ENCODE measurements at regions not wholly inside any gene's neighbourhood (a gene's known extent, or its start where the extent isn't known, plus 50 kb on each side); places are given as distances from the start of the nearest gene placed in this dataset.

DNA sequence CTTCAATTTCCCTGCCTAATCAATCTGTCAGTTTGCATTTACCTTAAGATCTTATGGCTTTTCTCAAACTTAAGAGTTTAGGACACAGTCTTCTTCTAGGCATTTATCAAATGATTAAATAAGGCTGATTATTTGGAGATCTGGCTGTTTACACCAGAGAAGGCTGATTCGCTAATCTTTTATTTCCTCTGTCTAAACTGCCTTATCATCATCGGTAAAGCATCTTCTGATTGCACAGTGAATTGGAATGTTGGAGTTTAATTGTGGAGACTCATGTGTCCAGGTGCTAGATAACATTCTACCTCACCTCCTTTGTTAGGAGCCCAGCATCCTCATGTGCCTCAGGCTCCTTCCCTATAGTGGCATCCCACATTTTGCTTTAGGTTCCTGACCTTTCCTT, 100.3 kb upstream of the DDIT4L start:
- no peak overlapping the region for H3K18ac ChIP-seq (ENCODE audit: insufficient read length, low read depth, low read length)
- no peak for TF ChIP-seq CTCF (conservative IDR thresholded peaks at IDR 0.05)
- H3K9me3 ChIP-seq (ENCODE audit: control insufficient read depth, low read depth, low read length): no peaks in the 10 kb centered on the region
- no peak overlapping the region for H3K4ac ChIP-seq (ENCODE audit: low read depth, low read length)
- H3K23ac ChIP-seq (ENCODE audit: insufficient read length, low read depth, low read length): no peak overlapping the region
- no peak overlapping the region for H2AFZ ChIP-seq (ENCODE audit: low read length)
- H2BK12ac ChIP-seq (ENCODE audit: insufficient read length, low read depth, low read length): no peak overlapping the region
- WGBS (ENCODE audit: extremely low coverage, insufficient read length, low lambda C conversion rate): no CpG with 5 or more reads among the region's 2 CpGs
- no peak overlapping the region for H3K4me2 ChIP-seq (ENCODE audit: insufficient read depth, insufficient read length, low read length)
- H2BK20ac ChIP-seq (ENCODE audit: low read depth, low read length, poor library complexity, severe bottlenecking): no peak overlapping the region
- DNase-seq: no peak
- Mint-ChIP-seq H3K36me3 (ENCODE audit: insufficient read depth in 1 of 3, low read depth in 3 of 3) (no peaks in the 10 kb centered on the region), H3K4me3 (no peak overlapping the region), H3K9me3 (no peaks in the 10 kb centered on the region), H3K27me3 (ENCODE audit: low read depth) (no peaks in the 10 kb centered on the region), H3K4me1 (peaks cover 22% of the 10 kb centered on the region in 2 experiments), H3K27ac (no peak overlapping the region)
- H2BK5ac ChIP-seq (ENCODE audit: insufficient read length, low read length): no peak overlapping the region
- no peak overlapping the region for H2BK120ac ChIP-seq (ENCODE audit: low read depth, low read length, poor library complexity, severe bottlenecking)
- no peak overlapping the region for H3K9ac ChIP-seq (ENCODE audit: extremely low read depth, insufficient read length, low read length)
- no peaks in the 10 kb centered on the region; the same call in 1 of the 2 replicates for H3K4me1 ChIP-seq (ENCODE audit: insufficient read depth, low read length)
- H4K91ac ChIP-seq (ENCODE audit: insufficient read length, low read depth, low read length): no peak overlapping the region
- no peaks in the 10 kb centered on the region for H4K20me1 ChIP-seq (ENCODE audit: control insufficient read depth, insufficient read depth, insufficient read length)
- H3K79me1 ChIP-seq (ENCODE audit: insufficient read depth, low read depth, low read length, poor library complexity, severe bottlenecking): no peaks in the 10 kb centered on the region
- H3K14ac ChIP-seq (ENCODE audit: insufficient read depth, low read length): no peak overlapping the region
- H3K27me3 ChIP-seq (ENCODE audit: insufficient read depth, low read length): no peaks in the 10 kb centered on the region
- H3K56ac ChIP-seq (ENCODE audit: insufficient read length, low read depth, low read length): no peak overlapping the region
- H3K27ac ChIP-seq (ENCODE audit: insufficient read length, low read depth, low read length): no peak overlapping the region
- no peak overlapping the region for H2BK15ac ChIP-seq (ENCODE audit: low read depth, low read length)
- H4K5ac ChIP-seq (ENCODE audit: insufficient read length, low read depth, low read length): no peak overlapping the region
- H2AK5ac ChIP-seq (ENCODE audit: insufficient read length, low read length): no peak overlapping the region
- H3K79me2 ChIP-seq (ENCODE audit: insufficient read depth, low read length): no peaks in the 10 kb centered on the region
- no peak overlapping the region for H3T11ph ChIP-seq (ENCODE audit: low read length)
- no peaks in the 10 kb centered on the region for H3K23me2 ChIP-seq (ENCODE audit: insufficient read length, low read depth, low read length, poor library complexity, severe bottlenecking)
- H4K8ac ChIP-seq (replicated peaks; ENCODE audit: insufficient read length, low read depth, low read length): no peak overlapping the region
